ENCODE measurements at regions not wholly inside any gene's neighbourhood (a gene's known extent, or its start where the extent isn't known, plus 50 kb on each side); places are given as distances from the start of the nearest gene placed in this dataset.

DNA sequence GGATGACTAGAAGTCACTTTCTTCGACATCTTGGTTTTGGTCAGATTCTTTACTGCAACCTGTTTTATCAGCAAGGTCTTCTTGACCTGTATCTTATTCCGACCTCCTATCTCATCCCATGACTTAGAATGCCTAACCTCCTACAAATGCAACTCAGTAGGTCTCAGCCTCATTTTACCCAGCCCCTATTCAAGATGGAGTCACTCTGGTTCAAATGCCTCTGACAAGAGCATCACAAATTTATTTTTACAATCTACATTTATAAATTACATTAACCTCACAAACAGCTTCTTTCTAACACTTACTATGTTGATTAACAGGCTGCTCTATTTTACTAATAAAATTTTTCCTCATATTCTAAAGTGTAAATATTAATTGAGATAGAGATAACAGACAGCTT is 867.0 kb upstream of the CNTN5 start:
- TF ChIP-seq, protein P1, sequence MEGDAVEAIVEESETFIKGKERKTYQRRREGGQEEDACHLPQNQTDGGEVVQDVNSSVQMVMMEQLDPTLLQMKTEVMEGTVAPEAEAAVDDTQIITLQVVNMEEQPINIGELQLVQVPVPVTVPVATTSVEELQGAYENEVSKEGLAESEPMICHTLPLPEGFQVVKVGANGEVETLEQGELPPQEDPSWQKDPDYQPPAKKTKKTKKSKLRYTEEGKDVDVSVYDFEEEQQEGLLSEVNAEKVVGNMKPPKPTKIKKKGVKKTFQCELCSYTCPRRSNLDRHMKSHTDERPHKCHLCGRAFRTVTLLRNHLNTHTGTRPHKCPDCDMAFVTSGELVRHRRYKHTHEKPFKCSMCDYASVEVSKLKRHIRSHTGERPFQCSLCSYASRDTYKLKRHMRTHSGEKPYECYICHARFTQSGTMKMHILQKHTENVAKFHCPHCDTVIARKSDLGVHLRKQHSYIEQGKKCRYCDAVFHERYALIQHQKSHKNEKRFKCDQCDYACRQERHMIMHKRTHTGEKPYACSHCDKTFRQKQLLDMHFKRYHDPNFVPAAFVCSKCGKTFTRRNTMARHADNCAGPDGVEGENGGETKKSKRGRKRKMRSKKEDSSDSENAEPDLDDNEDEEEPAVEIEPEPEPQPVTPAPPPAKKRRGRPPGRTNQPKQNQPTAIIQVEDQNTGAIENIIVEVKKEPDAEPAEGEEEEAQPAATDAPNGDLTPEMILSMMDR (IDR thresholded peaks at IDR 0.05 in 8 of 11, conservative IDR thresholded peaks at IDR 0.05 in 3 of 11): no peak
- TF ChIP-seq POLR2A (IDR thresholded peaks at IDR 0.05) (no peak), POLR2AphosphoS5 (IDR thresholded peaks at IDR 0.05) (no peak)
